ENCODE measurements at regions not wholly inside any gene's neighbourhood (a gene's known extent, or its start where the extent isn't known, plus 50 kb on each side); places are given as distances from the start of the nearest gene placed in this dataset.

GRCh38 chr12:74129702-74130101, 407.9 kb upstream of the ATXN7L3B start:
- H3K27me3 ChIP-seq: no peaks in the 10 kb centered on the region
- DNase-seq (ENCODE audit: low spot score in 2 of 2): no peak
- no peak overlapping the region for H3K4me3 ChIP-seq
- H3K36me3 ChIP-seq: no peaks in the 10 kb centered on the region
- H3K4me1 ChIP-seq: no peaks in the 10 kb centered on the region
- no peak overlapping the region for H3K27ac ChIP-seq
- TF ChIP-seq POLR2A (IDR thresholded peaks at IDR 0.05) (no peak), CTCF (IDR thresholded peaks at IDR 0.05) (no peak), POLR2AphosphoS5 (IDR thresholded peaks at IDR 0.05) (no peak)
- intact Hi-C loops (cut with DNase I; ENCODE audit: low total_unique reads): no loop called here
- no peaks in the 10 kb centered on the region for H3K9me3 ChIP-seq

GRCh38 chr12:74144396-74144795, 393.2 kb upstream of the ATXN7L3B start:
- no peak overlapping the region for H3K4me3 ChIP-seq
- H3K9me3 ChIP-seq: no peaks in the 10 kb centered on the region
- DNase-seq (ENCODE audit: low spot score in 2 of 2): no peak
- no peaks in the 10 kb centered on the region for H3K27me3 ChIP-seq
- intact Hi-C loops (cut with DNase I; ENCODE audit: low total_unique reads): no loop called here
- no peaks in the 10 kb centered on the region for H3K4me1 ChIP-seq
- no peaks in the 10 kb centered on the region for H3K36me3 ChIP-seq
- TF ChIP-seq CTCF (IDR thresholded peaks at IDR 0.05): no peak
- TF ChIP-seq POLR2A (IDR thresholded peaks at IDR 0.05): no peak
- TF ChIP-seq POLR2AphosphoS5 (IDR thresholded peaks at IDR 0.05): no peak
- H3K27ac ChIP-seq: no peak overlapping the region

GRCh38 chr12:74145328-74145727, 392.3 kb upstream of the ATXN7L3B start:
- no peak for TF ChIP-seq POLR2A (IDR thresholded peaks at IDR 0.05)
- intact Hi-C loops (cut with DNase I; ENCODE audit: low total_unique reads): no loop called here
- no peak overlapping the region for H3K27ac ChIP-seq
- no peaks in the 10 kb centered on the region for H3K4me1 ChIP-seq
- DNase-seq (ENCODE audit: low spot score in 2 of 2): no peak
- no peaks in the 10 kb centered on the region for H3K27me3 ChIP-seq
- H3K36me3 ChIP-seq: no peaks in the 10 kb centered on the region
- no peak overlapping the region for H3K4me3 ChIP-seq
- no peaks in the 10 kb centered on the region for H3K9me3 ChIP-seq

GRCh38 chr12:74148849-74149248, 388.8 kb upstream of the ATXN7L3B start:
- Histone ChIP-seq H3K27ac (no peak overlapping the region), H3K4me1 (no peaks in the 10 kb centered on the region), H3K4me3 (no peak overlapping the region), H3K27me3 (no peaks in the 10 kb centered on the region), H3K36me3 (no peaks in the 10 kb centered on the region), H3K9me3 (no peaks in the 10 kb centered on the region)
- intact Hi-C loops (cut with DNase I; ENCODE audit: low total_unique reads): no loop called here
- DNase-seq (ENCODE audit: low spot score in 2 of 2): no peak
- TF ChIP-seq POLR2A (IDR thresholded peaks at IDR 0.05) (no peak), POLR2AphosphoS5 (IDR thresholded peaks at IDR 0.05) (no peak), CTCF (IDR thresholded peaks at IDR 0.05) (no peak)

- Histone ChIP-seq H3K4me1 (no peaks in the 10 kb centered on the region), H3K27ac (no peak overlapping the region), H3K27me3 (no peaks in the 10 kb centered on the region), H3K9me3 (no peaks in the 10 kb centered on the region), H3K36me3 (no peaks in the 10 kb centered on the region), H3K4me3 (no peak overlapping the region)
- TF ChIP-seq CTCF (IDR thresholded peaks at IDR 0.05) (no peak), POLR2A (IDR thresholded peaks at IDR 0.05) (no peak), POLR2AphosphoS5 (IDR thresholded peaks at IDR 0.05) (no peak)
- intact Hi-C loops (cut with DNase I; ENCODE audit: low total_unique reads): no loop called here
- no peak for DNase-seq (ENCODE audit: low spot score in 2 of 2)
These were observed 385.3 kb upstream of the ATXN7L3B start for GRCh38 chr12:74152370-74152769.

- H3K4me1 ChIP-seq: no peaks in the 10 kb centered on the region
- H3K9me3 ChIP-seq: no peaks in the 10 kb centered on the region
- intact Hi-C loops (cut with DNase I; ENCODE audit: low total_unique reads): no loop called here
- no peak for TF ChIP-seq POLR2A (IDR thresholded peaks at IDR 0.05)
- no peak for TF ChIP-seq POLR2AphosphoS5 (IDR thresholded peaks at IDR 0.05)
- no peak for TF ChIP-seq CTCF (IDR thresholded peaks at IDR 0.05)
- no peak for DNase-seq (ENCODE audit: low spot score in 2 of 2)
- H3K27ac ChIP-seq: no peak overlapping the region
- no peak overlapping the region for H3K4me3 ChIP-seq
- no peaks in the 10 kb centered on the region for H3K27me3 ChIP-seq
- H3K36me3 ChIP-seq: no peaks in the 10 kb centered on the region
These were observed 371.5 kb upstream of the ATXN7L3B start for GRCh38 chr12:74166096-74166495.

Data from breast epithelium (tissue), 4 donors.